ENCODE measurements at regions not wholly inside any gene's neighbourhood (a gene's known extent, or its start where the extent isn't known, plus 50 kb on each side); places are given as distances from the start of the nearest gene placed in this dataset.

DNA sequence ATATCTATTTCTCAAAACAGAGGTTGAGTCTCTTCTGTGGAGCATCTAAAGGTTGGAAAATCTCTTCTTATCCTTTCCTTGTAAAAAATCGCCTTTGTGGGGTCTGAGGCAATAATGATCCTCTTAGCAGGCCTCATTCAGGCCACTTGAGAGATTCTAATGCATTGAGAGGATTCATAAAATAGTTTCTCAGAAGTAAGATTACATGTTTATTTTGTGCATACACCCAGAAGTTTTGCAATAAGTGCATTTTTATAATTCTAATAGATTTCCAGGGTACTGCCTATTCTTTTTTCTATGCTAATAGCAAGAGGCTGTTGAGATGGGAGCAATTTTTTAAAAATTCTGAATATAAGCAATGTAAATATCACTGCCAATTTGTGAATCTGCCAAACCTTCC, 342.2 kb upstream of the KLF12 start:
- Histone ChIP-seq H3K36me3 (ENCODE audit: control insufficient read depth in 4 of 4, insufficient read depth in 4 of 4, low read length in 4 of 4) (no peaks in the 10 kb centered on the region), H3K9me3 (ENCODE audit: control insufficient read depth in 4 of 4, insufficient read depth in 3 of 4, low read length in 3 of 4) (no peaks in the 10 kb centered on the region), H3K4me3 (no peak overlapping the region), H3K4me1 (ENCODE audit: control insufficient read depth in 5 of 5, insufficient read depth in 5 of 5, low read length in 5 of 5) (peaks cover 0 to 10% (median 0%) of the 10 kb centered on the region in 5 donors), H3K27me3 (ENCODE audit: control insufficient read depth in 3 of 3, insufficient read depth in 3 of 3, low read length in 2 of 3) (no peaks in the 10 kb centered on the region), H3K9ac (ENCODE audit: insufficient read depth in 1 of 2, low read length in 2 of 2) (no peak overlapping the region), H3K27ac (ENCODE audit: low read depth in 1 of 2, low read length in 1 of 2) (no peak overlapping the region)
- DNase-seq: peak in 2 of 3 donors; percentile 9 to 25
- ATAC-seq (ENCODE audit: insufficient read depth, low FRiP score): no peak
- WGBS, 2 donors: 59 to 64% methylated on average over 1 of the region's 1 CpG
- TF ChIP-seq, protein P1, sequence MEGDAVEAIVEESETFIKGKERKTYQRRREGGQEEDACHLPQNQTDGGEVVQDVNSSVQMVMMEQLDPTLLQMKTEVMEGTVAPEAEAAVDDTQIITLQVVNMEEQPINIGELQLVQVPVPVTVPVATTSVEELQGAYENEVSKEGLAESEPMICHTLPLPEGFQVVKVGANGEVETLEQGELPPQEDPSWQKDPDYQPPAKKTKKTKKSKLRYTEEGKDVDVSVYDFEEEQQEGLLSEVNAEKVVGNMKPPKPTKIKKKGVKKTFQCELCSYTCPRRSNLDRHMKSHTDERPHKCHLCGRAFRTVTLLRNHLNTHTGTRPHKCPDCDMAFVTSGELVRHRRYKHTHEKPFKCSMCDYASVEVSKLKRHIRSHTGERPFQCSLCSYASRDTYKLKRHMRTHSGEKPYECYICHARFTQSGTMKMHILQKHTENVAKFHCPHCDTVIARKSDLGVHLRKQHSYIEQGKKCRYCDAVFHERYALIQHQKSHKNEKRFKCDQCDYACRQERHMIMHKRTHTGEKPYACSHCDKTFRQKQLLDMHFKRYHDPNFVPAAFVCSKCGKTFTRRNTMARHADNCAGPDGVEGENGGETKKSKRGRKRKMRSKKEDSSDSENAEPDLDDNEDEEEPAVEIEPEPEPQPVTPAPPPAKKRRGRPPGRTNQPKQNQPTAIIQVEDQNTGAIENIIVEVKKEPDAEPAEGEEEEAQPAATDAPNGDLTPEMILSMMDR (IDR thresholded peaks at IDR 0.05; ENCODE audit: control extremely low read depth, extremely low read depth): no peak

GRCh38 chr13:74466864-74467263, 332.7 kb upstream of the KLF12 start:
- no peak overlapping the region for H3K9ac ChIP-seq (ENCODE audit: insufficient read depth in 1 of 2, low read length in 2 of 2)
- H3K4me3 ChIP-seq: no peak overlapping the region
- no peaks in the 10 kb centered on the region for H3K27me3 ChIP-seq (ENCODE audit: control insufficient read depth in 3 of 3, insufficient read depth in 3 of 3, low read length in 2 of 3)
- no peak for ATAC-seq (ENCODE audit: insufficient read depth, low FRiP score)
- H3K36me3 ChIP-seq (ENCODE audit: control insufficient read depth in 4 of 4, insufficient read depth in 4 of 4, low read length in 4 of 4): no peaks in the 10 kb centered on the region
- TF ChIP-seq, protein P1 (IDR thresholded peaks at IDR 0.05; ENCODE audit: control extremely low read depth, extremely low read depth): no peak
- DNase-seq: no peak
- no peaks in the 10 kb centered on the region for H3K9me3 ChIP-seq (ENCODE audit: control insufficient read depth in 4 of 4, insufficient read depth in 3 of 4, low read length in 3 of 4)
- H3K27ac ChIP-seq (ENCODE audit: low read depth in 1 of 2, low read length in 1 of 2): no peak overlapping the region
- no peaks in the 10 kb centered on the region for H3K4me1 ChIP-seq (ENCODE audit: control insufficient read depth in 5 of 5, insufficient read depth in 5 of 5, low read length in 5 of 5)

DNA sequence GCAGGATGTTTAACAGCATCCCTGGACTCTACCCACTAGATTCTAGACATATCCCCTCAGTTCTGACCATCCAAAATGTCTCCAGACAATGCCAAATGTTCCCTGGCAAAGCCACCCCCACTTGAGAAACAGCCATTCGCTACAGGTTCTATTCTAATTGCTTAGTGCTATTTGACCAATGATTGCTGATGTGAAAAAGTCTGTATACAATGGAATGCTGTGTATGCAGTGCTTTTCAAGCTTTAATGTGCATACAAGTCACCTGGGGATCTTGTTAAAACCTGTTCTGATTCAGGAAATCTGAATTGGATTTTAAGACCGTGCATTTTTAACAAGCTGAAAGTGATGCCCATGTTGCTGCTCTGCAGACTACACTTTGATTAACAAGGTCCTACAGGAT, 331.8 kb upstream of the KLF12 start:
- ATAC-seq (ENCODE audit: insufficient read depth, low FRiP score): no peak

DNA sequence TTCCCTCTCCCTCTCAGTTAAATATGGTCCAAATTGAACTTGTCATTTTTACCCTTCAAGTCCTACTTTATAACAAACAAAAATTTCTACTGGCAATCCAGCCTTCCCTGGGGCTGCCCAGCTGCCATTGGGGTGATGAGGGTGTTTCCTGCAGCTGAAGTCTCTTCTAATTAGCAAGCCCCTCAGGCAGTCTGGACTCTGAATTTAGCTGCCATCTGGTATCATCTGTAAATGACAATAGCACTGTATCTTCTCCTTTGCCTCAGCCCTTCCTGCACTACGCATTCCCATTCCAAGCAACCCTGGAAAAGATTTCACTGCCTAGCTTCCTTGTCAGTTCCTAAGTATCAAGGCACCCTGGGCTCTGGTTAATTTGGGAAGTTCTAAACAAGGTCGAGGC, 331.1 kb upstream of the KLF12 start:
- Histone ChIP-seq H3K4me3 (no peak overlapping the region), H3K36me3 (ENCODE audit: control insufficient read depth in 4 of 4, insufficient read depth in 4 of 4, low read length in 4 of 4) (no peaks in the 10 kb centered on the region), H3K4me1 (ENCODE audit: control insufficient read depth in 5 of 5, insufficient read depth in 5 of 5, low read length in 5 of 5) (no peaks in the 10 kb centered on the region), H3K9me3 (ENCODE audit: control insufficient read depth in 4 of 4, insufficient read depth in 3 of 4, low read length in 3 of 4) (no peaks in the 10 kb centered on the region), H3K9ac (ENCODE audit: insufficient read depth in 1 of 2, low read length in 2 of 2) (no peak overlapping the region), H3K27ac (ENCODE audit: low read depth in 1 of 2, low read length in 1 of 2) (no peak overlapping the region), H3K27me3 (ENCODE audit: control insufficient read depth in 3 of 3, insufficient read depth in 3 of 3, low read length in 2 of 3) (no peaks in the 10 kb centered on the region)
- TF ChIP-seq, protein P1 (IDR thresholded peaks at IDR 0.05; ENCODE audit: control extremely low read depth, extremely low read depth): no peak
- no peak for DNase-seq
- no peak for ATAC-seq (ENCODE audit: insufficient read depth, low FRiP score)
- WGBS, 2 donors: 75 to 78% methylated on average over 2 of the region's 2 CpGs

More for the DNA sequence above, 331.8 kb upstream of the KLF12 start:
- Histone ChIP-seq H3K27me3 (ENCODE audit: control insufficient read depth in 3 of 3, insufficient read depth in 3 of 3, low read length in 2 of 3) (no peaks in the 10 kb centered on the region), H3K36me3 (ENCODE audit: control insufficient read depth in 4 of 4, insufficient read depth in 4 of 4, low read length in 4 of 4) (no peaks in the 10 kb centered on the region), H3K4me3 (no peak overlapping the region), H3K4me1 (ENCODE audit: control insufficient read depth in 5 of 5, insufficient read depth in 5 of 5, low read length in 5 of 5) (no peaks in the 10 kb centered on the region), H3K9ac (ENCODE audit: insufficient read depth in 1 of 2, low read length in 2 of 2) (no peak overlapping the region), H3K9me3 (ENCODE audit: control insufficient read depth in 4 of 4, insufficient read depth in 3 of 4, low read length in 3 of 4) (no peaks in the 10 kb centered on the region), H3K27ac (ENCODE audit: low read depth in 1 of 2, low read length in 1 of 2) (no peak overlapping the region)
- TF ChIP-seq, protein P1 (IDR thresholded peaks at IDR 0.05; ENCODE audit: control extremely low read depth, extremely low read depth): no peak
- DNase-seq: peak in 1 of 3 donors; percentile 28
- WGBS, 2 donors: 84 to 87% methylated on average over 2 of the region's 2 CpGs
